MM.1S (cell line): ENCODE measurements at regions not wholly inside any gene's neighbourhood (a gene's known extent, or its start where the extent isn't known, plus 50 kb on each side); places are given as distances from the start of the nearest gene placed in this dataset.

Experiments
- DNase-seq: peaks from one replicate; pipeline ENCODE4 v3.0.0-alpha.2; 2015
- H2AFZ ChIP-seq: fragments of 300-600 bp; sonication (generic); 2 replicates; pipeline ENCODE4 v1.6.0; 2016; ENCODE audit warnings: antibody characterized with exemption, low read length
- H3F3A ChIP-seq: fragments of 300-600 bp; sonication (generic); 2 replicates; pipeline ENCODE4 v1.6.1; 2016; ENCODE audit warnings: mild to moderate bottlenecking, antibody characterized with exemption, low read length, moderate library complexity, mixed read lengths; ENCODE audit not compliant: insufficient read depth
- H3K27ac ChIP-seq: fragments of 300-600 bp; sonication (generic); 2 replicates; pipeline ENCODE4 v1.5.1; 2016; ENCODE audit warnings: mild to moderate bottlenecking, low read length
- H3K27me3 ChIP-seq: fragments of 300-600 bp; sonication (generic); replicated peaks from 2 replicates; pipeline ENCODE4 v1.6.0; 2016; ENCODE audit warnings: low read length; ENCODE audit not compliant: insufficient read depth
- H3K36me3 ChIP-seq: fragments of 300-600 bp; sonication (generic); replicated peaks from 2 replicates; pipeline ENCODE4 v1.6.1; 2016; ENCODE audit warnings: mild to moderate bottlenecking, low read length, mixed read lengths; ENCODE audit not compliant: insufficient read depth
- H3K4me1 ChIP-seq: fragments of 300-600 bp; sonication (generic); 2 replicates; pipeline ENCODE4 v1.6.1; 2016; ENCODE audit warnings: low read length, mixed read lengths
- H3K4me2 ChIP-seq: fragments of 300-600 bp; sonication (generic); 2 replicates; pipeline ENCODE4 v1.6.0; 2016; ENCODE audit warnings: low read depth, low read length
- H3K4me3 ChIP-seq: fragments of 300-600 bp; sonication (generic); 2 replicates; pipeline ENCODE4 v1.5.1; 2016; ENCODE audit warnings: low read length, mixed read lengths
- H3K79me2 ChIP-seq: fragments of 300-600 bp; sonication (generic); 2 replicates; pipeline ENCODE4 v1.6.1; 2016; ENCODE audit warnings: mixed run types, low read length, mixed read lengths
- H3K9ac ChIP-seq: fragments of 300-600 bp; sonication (generic); 2 replicates; pipeline ENCODE4 v1.6.1; 2016; ENCODE audit warnings: low read length, mixed read lengths
- H3K9me2 ChIP-seq: fragments of 300-600 bp; sonication (generic); replicated peaks from 2 replicates; pipeline ENCODE4 v1.6.1; 2016; ENCODE audit warnings: mild to moderate bottlenecking, low read length, mixed read lengths; ENCODE audit not compliant: insufficient read depth
- H3K9me3 ChIP-seq: fragments of 300-600 bp; sonication (generic); replicated peaks from 2 replicates; pipeline ENCODE4 v1.6.1; 2016; ENCODE audit warnings: mild to moderate bottlenecking, low read length, mixed read lengths; ENCODE audit not compliant: insufficient read depth
- H4K20me1 ChIP-seq: fragments of 300-600 bp; sonication (generic); 2 replicates; pipeline ENCODE4 v1.6.1; 2016; ENCODE audit warnings: mild to moderate bottlenecking, low read length, moderate library complexity, mixed read lengths; ENCODE audit not compliant: insufficient read depth
- EZH2 ChIP-seq: fragments of 300-600 bp; sonication (generic); optimal IDR thresholded peaks from 2 replicates; pipeline ENCODE3; 2017; ENCODE audit warnings: low read depth, mild to moderate bottlenecking, antibody characterized with exemption, low read length, mixed read lengths
- EZH2phosphoT487 ChIP-seq: fragments of 300-600 bp; sonication (generic); IDR thresholded peaks from 2 replicates; pipeline ENCODE4 v1.6.1; 2018; ENCODE audit warnings: antibody characterized with exemption, low read length
- TF ChIP-seq, protein P1 (sequence below): fragments of 300-600 bp; sonication (generic); IDR thresholded peaks from 2 replicates; pipeline ENCODE4 v1.5.1; 2016; ENCODE audit warnings: antibody characterized with exemption, low read length, mixed read lengths

DNA sequence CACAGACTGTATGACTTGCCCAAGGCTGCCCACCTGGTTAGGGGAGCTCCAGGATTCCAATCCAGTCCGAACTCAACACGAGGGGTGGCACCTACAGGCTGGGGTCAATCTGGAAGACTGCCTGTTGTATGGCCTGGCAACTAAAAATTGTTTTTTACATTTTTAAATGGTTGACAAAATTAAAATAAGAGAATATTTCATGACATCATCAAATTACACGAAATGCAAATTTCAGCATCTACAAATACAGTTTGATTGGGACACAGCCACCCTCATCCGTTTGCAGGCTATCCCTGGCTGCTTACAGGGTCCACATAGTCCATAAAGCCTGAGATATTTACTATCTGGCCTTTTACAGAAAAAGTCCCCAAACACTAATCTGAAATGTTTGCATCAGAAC lies 235.9 kb upstream of the GMDS start:
- no peaks in the 10 kb centered on the region for H4K20me1 ChIP-seq
- no peak for DNase-seq
- no peaks in the 10 kb centered on the region for H3K36me3 ChIP-seq
- H3K27ac ChIP-seq = no peak overlapping the region
- no peaks in the 10 kb centered on the region for H3K4me1 ChIP-seq
- no peaks in the 10 kb centered on the region for H3K79me2 ChIP-seq
- H3K9me2 ChIP-seq = no peaks in the 10 kb centered on the region
- no peaks in the 10 kb centered on the region for H3K27me3 ChIP-seq
- no peak for TF ChIP-seq EZH2phosphoT487
- TF ChIP-seq EZH2 = no peak
- TF ChIP-seq, protein P1, sequence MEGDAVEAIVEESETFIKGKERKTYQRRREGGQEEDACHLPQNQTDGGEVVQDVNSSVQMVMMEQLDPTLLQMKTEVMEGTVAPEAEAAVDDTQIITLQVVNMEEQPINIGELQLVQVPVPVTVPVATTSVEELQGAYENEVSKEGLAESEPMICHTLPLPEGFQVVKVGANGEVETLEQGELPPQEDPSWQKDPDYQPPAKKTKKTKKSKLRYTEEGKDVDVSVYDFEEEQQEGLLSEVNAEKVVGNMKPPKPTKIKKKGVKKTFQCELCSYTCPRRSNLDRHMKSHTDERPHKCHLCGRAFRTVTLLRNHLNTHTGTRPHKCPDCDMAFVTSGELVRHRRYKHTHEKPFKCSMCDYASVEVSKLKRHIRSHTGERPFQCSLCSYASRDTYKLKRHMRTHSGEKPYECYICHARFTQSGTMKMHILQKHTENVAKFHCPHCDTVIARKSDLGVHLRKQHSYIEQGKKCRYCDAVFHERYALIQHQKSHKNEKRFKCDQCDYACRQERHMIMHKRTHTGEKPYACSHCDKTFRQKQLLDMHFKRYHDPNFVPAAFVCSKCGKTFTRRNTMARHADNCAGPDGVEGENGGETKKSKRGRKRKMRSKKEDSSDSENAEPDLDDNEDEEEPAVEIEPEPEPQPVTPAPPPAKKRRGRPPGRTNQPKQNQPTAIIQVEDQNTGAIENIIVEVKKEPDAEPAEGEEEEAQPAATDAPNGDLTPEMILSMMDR = no peak
- no peak overlapping the region for H3K4me2 ChIP-seq
- no peak overlapping the region for H3K4me3 ChIP-seq
- H3F3A ChIP-seq = no peaks in the 10 kb centered on the region
- H3K9me3 ChIP-seq = no peaks in the 10 kb centered on the region
- no peak overlapping the region for H3K9ac ChIP-seq
- no peak overlapping the region for H2AFZ ChIP-seq

DNA sequence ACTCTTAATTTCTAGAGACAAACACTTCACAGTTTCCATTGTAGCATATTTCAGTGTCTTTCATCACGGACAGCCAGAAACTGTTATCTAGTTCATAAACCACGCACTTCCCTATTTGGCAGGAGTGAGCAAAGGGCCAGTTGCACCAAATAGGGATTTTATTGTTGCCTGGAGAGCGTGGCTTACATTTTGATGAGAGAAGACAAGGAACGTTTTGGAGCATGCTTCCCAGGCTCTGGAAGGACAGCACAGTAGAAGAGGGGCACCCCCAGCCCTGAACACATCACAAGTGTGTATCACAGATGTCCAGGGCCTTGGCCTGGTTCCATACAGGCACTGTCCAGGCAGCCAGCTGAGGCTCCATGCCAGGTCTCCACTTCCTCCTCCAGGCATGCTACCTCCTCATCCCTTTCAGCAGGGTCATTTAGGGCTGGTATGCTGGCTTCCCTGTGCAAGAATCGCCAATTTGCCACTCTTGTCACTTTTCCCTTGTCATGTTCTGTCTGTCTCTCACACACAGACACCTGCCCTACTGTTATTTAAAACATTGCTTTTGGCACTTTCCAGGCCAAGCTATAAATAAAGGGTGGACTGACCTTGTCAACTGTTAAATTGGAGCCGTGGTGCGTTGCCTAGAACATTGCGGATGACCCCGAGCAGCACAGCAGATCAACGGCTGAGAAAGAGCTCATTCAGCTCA lies 235.0 kb upstream of the GMDS start:
- no peaks in the 10 kb centered on the region for H3K36me3 ChIP-seq
- no peak overlapping the region for H3K9ac ChIP-seq
- H3K27ac ChIP-seq = no peak overlapping the region
- no peaks in the 10 kb centered on the region for H3K27me3 ChIP-seq
- H3K4me2 ChIP-seq = no peak overlapping the region
- no peaks in the 10 kb centered on the region for H3K4me1 ChIP-seq
- TF ChIP-seq EZH2 (no peak), EZH2phosphoT487 (no peak)
- TF ChIP-seq, protein P1 = no peak
- H3K9me2 ChIP-seq = no peaks in the 10 kb centered on the region
- no peak overlapping the region for H3K4me3 ChIP-seq
- no peaks in the 10 kb centered on the region for H3K9me3 ChIP-seq
- no peak overlapping the region for H2AFZ ChIP-seq
- no peaks in the 10 kb centered on the region for H3K79me2 ChIP-seq
- no peak for DNase-seq
- no peaks in the 10 kb centered on the region for H4K20me1 ChIP-seq
- no peaks in the 10 kb centered on the region for H3F3A ChIP-seq

DNA sequence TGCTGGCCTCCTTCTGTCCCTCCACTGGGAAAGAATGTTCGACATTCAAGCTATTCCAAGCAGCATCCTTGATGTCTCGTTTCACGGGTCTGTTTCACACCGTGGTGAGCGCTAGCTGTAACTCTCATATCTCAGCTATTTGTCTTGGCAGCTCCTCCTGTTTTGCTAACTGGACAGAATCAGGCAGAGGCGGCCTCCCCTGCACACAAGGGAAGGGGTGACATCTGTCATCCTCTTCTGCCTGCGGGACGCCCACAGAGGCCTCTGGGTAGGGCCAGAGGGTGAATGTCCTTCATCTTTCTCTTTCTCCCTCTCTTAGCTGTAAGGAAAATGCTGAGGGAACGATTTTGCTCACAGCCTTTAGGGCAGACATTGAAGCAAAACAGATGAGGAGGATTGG lies 232.8 kb upstream of the GMDS start:
- H3K9me2 ChIP-seq = no peaks in the 10 kb centered on the region
- no peaks in the 10 kb centered on the region for H3K36me3 ChIP-seq
- H3K9me3 ChIP-seq = no peaks in the 10 kb centered on the region
- H3K79me2 ChIP-seq = no peaks in the 10 kb centered on the region
- no peak for DNase-seq
- H3K9ac ChIP-seq = no peak overlapping the region
- H3F3A ChIP-seq = no peaks in the 10 kb centered on the region
- no peaks in the 10 kb centered on the region for H3K27me3 ChIP-seq
- H3K4me3 ChIP-seq = no peak overlapping the region
- H2AFZ ChIP-seq = no peak overlapping the region
- H3K27ac ChIP-seq = no peak overlapping the region
- TF ChIP-seq EZH2phosphoT487 (no peak), EZH2 (no peak)
- TF ChIP-seq, protein P1 = no peak
- H3K4me2 ChIP-seq = no peak overlapping the region
- H3K4me1 ChIP-seq = no peaks in the 10 kb centered on the region
- H4K20me1 ChIP-seq = no peaks in the 10 kb centered on the region
